Cardiac muscle cell (in vitro differentiated cells and primary cell): ENCODE measurements at regions not wholly inside any gene's neighbourhood (a gene's known extent, or its start where the extent isn't known, plus 50 kb on each side); places are given as distances from the start of the nearest gene placed in this dataset.
"Not testable (repeated sequence)": the region's sequence is repeated elsewhere in the genome, so short reads cannot be mapped to it uniquely, and the experiment has no call there.

Experiments used
- DNase-seq, 2 donors: peaks; one replicate each; pipeline versions ENCODE4 v3.0.0 to v3.0.0-alpha.2; 2010 to 2017; ENCODE audit warnings: low read depth in 1 of 2, low spot score in 1 of 2
- H3K27ac ChIP-seq: fragments of 200-600 bp; sonication (generic); 2 replicates; pipeline ENCODE4 v1.5.1; 2016
- H3K27me3 ChIP-seq: fragments of 200-600 bp; sonication (generic); 2 replicates; pipeline ENCODE4 v1.6.0; 2016; ENCODE audit warnings: control low read depth
- H3K36me3 ChIP-seq: fragments of 200-600 bp; sonication (generic); 2 replicates; pipeline ENCODE4 v1.5.1; 2016; ENCODE audit warnings: control low read depth
- H3K4me1 ChIP-seq: fragments of 200-600 bp; sonication (generic); 2 replicates; pipeline ENCODE4 v1.8.1; 2017; ENCODE audit warnings: low read depth, mild to moderate bottlenecking, mixed run types
- H3K4me3 ChIP-seq: fragments of 200-600 bp; sonication (generic); 2 replicates; pipeline ENCODE4 v1.5.1; 2016; ENCODE audit warnings: mild to moderate bottlenecking
- H3K9me3 ChIP-seq: fragments of 200-600 bp; sonication (generic); 2 replicates; pipeline ENCODE4 v1.5.1; 2017; ENCODE audit warnings: low read depth, mild to moderate bottlenecking, control low read depth
- TF ChIP-seq, protein P1 (sequence below): IDR thresholded peaks from 2 replicates; pipeline ENCODE4 v1.5.1; 2012; ENCODE audit warnings: low read depth, mild to moderate bottlenecking, low read length

DNA sequence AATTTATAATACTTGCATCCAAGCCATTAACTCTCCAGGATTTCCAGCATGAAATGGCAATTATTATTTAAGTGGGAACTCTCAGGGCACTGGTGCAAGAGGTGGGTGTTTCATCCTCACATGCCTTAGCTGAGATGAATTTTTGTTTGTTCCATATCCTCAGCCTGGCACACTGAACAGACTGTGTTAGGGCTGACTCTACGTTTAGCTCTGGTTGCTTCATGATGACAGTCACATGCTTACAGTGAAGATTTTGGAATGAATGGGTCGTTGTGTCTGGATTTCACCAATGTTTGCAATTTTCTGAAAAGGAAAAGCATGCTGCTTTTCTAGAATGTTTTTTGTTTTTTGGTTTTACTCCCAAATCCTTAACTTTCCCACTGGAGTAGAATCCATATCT is 246.6 kb downstream of the INSC start:
- H3K4me3 ChIP-seq = no peak overlapping the region
- no peaks in the 10 kb centered on the region for H3K9me3 ChIP-seq
- H3K4me1 ChIP-seq = no peaks in the 10 kb centered on the region
- DNase-seq = no peak
- H3K27ac ChIP-seq = no peak overlapping the region
- no peaks in the 10 kb centered on the region for H3K36me3 ChIP-seq
- TF ChIP-seq, protein P1, sequence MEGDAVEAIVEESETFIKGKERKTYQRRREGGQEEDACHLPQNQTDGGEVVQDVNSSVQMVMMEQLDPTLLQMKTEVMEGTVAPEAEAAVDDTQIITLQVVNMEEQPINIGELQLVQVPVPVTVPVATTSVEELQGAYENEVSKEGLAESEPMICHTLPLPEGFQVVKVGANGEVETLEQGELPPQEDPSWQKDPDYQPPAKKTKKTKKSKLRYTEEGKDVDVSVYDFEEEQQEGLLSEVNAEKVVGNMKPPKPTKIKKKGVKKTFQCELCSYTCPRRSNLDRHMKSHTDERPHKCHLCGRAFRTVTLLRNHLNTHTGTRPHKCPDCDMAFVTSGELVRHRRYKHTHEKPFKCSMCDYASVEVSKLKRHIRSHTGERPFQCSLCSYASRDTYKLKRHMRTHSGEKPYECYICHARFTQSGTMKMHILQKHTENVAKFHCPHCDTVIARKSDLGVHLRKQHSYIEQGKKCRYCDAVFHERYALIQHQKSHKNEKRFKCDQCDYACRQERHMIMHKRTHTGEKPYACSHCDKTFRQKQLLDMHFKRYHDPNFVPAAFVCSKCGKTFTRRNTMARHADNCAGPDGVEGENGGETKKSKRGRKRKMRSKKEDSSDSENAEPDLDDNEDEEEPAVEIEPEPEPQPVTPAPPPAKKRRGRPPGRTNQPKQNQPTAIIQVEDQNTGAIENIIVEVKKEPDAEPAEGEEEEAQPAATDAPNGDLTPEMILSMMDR = no peak
- no peaks in the 10 kb centered on the region for H3K27me3 ChIP-seq

DNA sequence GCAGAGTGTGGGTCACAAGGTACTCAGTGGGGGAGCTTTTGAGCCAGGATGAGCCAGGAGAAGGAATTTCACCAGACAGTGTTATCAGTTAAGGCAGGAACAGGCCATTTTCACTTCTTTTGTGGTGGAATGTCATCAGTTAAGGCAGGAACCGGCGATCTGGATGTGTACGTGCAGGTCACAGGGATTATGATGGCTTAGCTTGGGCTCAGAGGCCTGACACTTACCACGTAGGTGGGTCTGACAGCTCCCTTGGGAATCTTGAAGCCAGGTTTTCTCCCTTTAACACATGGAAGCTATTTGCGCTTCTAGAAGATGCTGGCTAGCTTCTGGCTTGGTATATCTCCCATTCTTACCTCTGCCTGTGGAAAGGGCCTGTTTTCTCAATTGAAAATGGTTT is 250.6 kb downstream of the INSC start:
- not testable (repeated sequence) for H3K36me3 ChIP-seq, H3K27ac ChIP-seq, H3K4me1 ChIP-seq, H3K27me3 ChIP-seq, H3K9me3 ChIP-seq, DNase-seq, H3K4me3 ChIP-seq

DNA sequence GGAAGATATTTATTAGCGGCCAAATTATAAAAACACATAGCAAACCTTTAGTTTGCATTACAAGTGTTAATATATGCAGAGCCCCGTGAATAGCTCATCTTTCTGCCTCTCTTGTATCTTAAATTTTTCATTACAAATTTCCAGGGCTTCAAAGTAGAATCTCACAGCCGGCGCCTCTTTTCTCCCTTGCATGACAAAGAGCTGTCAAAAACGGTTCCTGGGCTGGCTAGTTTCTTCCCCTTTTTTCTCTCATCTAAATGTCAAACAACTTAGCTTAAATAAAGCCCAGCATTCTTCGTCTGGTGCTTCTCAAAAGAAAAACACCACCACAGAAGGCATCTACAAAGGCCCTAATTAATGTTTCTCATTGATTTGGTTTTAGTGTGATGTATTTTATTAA is 253.0 kb downstream of the INSC start:
- Histone ChIP-seq H3K27me3 (no peaks in the 10 kb centered on the region), H3K27ac (no peak overlapping the region), H3K9me3 (no peaks in the 10 kb centered on the region), H3K4me3 (no peak overlapping the region), H3K4me1 (no peaks in the 10 kb centered on the region), H3K36me3 (no peaks in the 10 kb centered on the region)
- DNase-seq = no peak
- TF ChIP-seq, protein P1 = no peak

DNA sequence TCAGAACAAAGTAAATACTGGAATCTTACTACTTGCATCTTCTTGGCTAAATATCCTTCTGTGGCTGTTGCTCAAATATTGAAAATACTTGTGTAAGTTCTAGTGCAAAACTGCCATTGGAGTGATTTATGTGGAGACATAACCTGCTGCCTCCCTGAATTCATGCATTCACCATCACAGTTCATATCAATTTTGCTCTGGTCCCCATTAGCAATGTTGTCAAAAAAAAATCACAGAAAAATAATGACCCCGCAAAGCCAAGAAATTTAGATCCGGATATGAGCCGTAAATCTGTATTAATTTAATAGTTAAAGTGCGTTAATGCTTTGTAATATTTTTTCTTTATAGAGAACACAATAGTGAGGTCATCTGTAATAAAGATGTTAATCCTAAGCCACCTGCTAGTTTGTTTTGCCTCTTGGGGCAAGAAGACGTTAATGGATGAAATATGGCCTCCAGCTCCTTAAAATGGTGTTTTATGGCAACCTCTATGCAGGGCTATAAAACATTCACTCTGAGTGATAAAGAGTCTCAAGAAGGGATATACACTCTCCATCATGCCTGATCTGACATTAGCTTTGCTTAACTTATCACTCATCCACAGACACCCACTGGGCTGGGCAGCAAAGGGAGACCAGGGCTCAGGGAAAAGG is 255.9 kb downstream of the INSC start:
- Histone ChIP-seq H3K9me3 (no peaks in the 10 kb centered on the region), H3K27me3 (no peaks in the 10 kb centered on the region), H3K27ac (no peak overlapping the region), H3K4me3 (no peak overlapping the region), H3K36me3 (no peaks in the 10 kb centered on the region), H3K4me1 (no peaks in the 10 kb centered on the region)
- DNase-seq = no peak
- TF ChIP-seq, protein P1 = no peak

DNA sequence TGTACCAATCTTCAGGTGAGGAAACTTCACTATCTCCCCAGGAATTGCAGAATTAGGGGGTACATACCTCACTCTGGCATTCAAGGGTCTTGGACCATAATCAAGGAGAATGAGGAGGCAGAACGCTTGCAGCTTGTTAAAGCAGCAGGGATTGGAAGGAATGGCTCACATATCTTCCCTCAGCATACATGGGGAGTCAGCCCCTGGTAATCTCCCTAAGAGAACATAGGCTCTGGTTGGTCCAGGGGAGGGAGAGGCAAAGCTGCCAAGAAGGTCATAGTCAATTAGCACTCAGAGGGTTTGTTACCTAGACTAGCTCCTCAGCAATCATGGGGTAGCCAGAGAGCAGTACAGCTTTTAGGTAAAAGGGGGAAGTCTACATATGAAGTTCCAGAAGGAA is 256.8 kb downstream of the INSC start:
- TF ChIP-seq, protein P1 = no peak
- Histone ChIP-seq H3K27ac (no peak overlapping the region), H3K4me1 (no peaks in the 10 kb centered on the region), H3K36me3 (no peaks in the 10 kb centered on the region), H3K9me3 (no peaks in the 10 kb centered on the region), H3K4me3 (no peak overlapping the region), H3K27me3 (no peaks in the 10 kb centered on the region)
- DNase-seq = no peak

DNA sequence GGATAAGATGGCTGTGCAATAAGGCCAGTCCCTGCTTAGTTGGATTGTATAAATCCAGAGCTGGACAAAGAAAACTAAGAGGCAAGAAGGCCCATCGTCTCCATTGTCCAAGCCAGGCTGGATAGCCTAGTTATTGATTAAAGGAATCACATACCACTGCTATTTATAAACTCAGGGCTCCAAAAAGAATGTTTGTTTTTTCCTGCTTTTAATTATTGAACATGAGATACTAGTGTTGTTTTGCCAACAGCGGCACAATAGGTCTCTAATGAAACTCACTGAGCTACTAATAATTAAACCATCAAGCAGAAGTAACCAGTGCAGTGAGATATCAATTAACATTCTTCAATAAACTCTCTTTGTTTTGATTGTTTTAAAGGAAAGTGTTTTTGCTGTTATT is 259.7 kb downstream of the INSC start:
- H3K4me3 ChIP-seq = no peak overlapping the region
- H3K9me3 ChIP-seq = no peaks in the 10 kb centered on the region
- no peaks in the 10 kb centered on the region for H3K4me1 ChIP-seq
- no peaks in the 10 kb centered on the region for H3K36me3 ChIP-seq
- H3K27ac ChIP-seq = no peak overlapping the region
- TF ChIP-seq, protein P1 = no peak
- H3K27me3 ChIP-seq = no peaks in the 10 kb centered on the region
- DNase-seq = no peak
